Astrocyte (in vitro differentiated cells and primary cell): ENCODE measurements at regions not wholly inside any gene's neighbourhood (a gene's known extent, or its start where the extent isn't known, plus 50 kb on each side); places are given as distances from the start of the nearest gene placed in this dataset.

ENCODE experiments used
- DNase-seq: peaks from one replicate; pipeline ENCODE4 v3.0.0-alpha.2; 2010; ENCODE audit warnings: low read depth
- FAIRE-seq: peaks from 2 replicates; lab custom pipeline; 2011; peaks lifted over from hg19 to GRCh38; lab: Jason Lieb, UNC
- H2AFZ ChIP-seq: 2 replicates; pipeline ENCODE4 v1.6.0; 2012; ENCODE audit warnings: low read depth, low read length, inconsistent platforms
- H3K27ac ChIP-seq: 2 replicates; pipeline ENCODE4 v1.5.1; 2011; ENCODE audit warnings: low read depth, low read length, inconsistent platforms
- H3K27me3 ChIP-seq: 2 replicates; pipeline ENCODE4 v1.6.0; 2011; ENCODE audit warnings: low read length, inconsistent platforms; ENCODE audit not compliant: insufficient read depth
- H3K36me3 ChIP-seq: 2 replicates; pipeline ENCODE4 v1.5.1; 2011; ENCODE audit warnings: low read length, inconsistent platforms; ENCODE audit not compliant: insufficient read depth
- H3K4me1 ChIP-seq: 2 replicates; pipeline ENCODE4 v1.5.1; 2011; ENCODE audit warnings: low read length, inconsistent platforms; ENCODE audit not compliant: insufficient read depth
- H3K4me2 ChIP-seq: 2 replicates; pipeline ENCODE4 v1.6.0; 2012; ENCODE audit warnings: low read length, inconsistent platforms
- H3K4me3 ChIP-seq: 2 replicates; pipeline ENCODE4 v1.5.1; 2011; ENCODE audit warnings: low read depth, mild to moderate bottlenecking, low read length, inconsistent platforms; ENCODE audit not compliant: insufficient read depth
- H3K79me2 ChIP-seq: 2 replicates; pipeline ENCODE4 v1.6.0; 2012; ENCODE audit warnings: mild to moderate bottlenecking, low read length, inconsistent platforms; ENCODE audit not compliant: insufficient read depth
- H3K9ac ChIP-seq: 2 replicates; pipeline ENCODE4 v1.6.0; 2012; ENCODE audit warnings: mild to moderate bottlenecking, low read length, inconsistent platforms
- H3K9me3 ChIP-seq: 2 replicates; pipeline ENCODE4 v1.5.1; 2012; ENCODE audit warnings: low read depth, mild to moderate bottlenecking, low read length, inconsistent platforms; ENCODE audit not compliant: insufficient read depth
- H4K20me1 ChIP-seq: 2 replicates; pipeline ENCODE4 v1.6.0; 2012; ENCODE audit warnings: low read length, inconsistent platforms; ENCODE audit not compliant: insufficient read depth
- H3K27ac Mint-ChIP-seq: one replicate; pipeline ENCODE4 v1.8.0; 2021; ENCODE audit warnings: mild to moderate bottlenecking, mixed read lengths; ENCODE audit not compliant: unreplicated experiment
- H3K27me3 Mint-ChIP-seq: one replicate; pipeline ENCODE4 v1.8.0; 2021; ENCODE audit warnings: low read depth, mixed read lengths; ENCODE audit not compliant: unreplicated experiment
- H3K36me3 Mint-ChIP-seq: one replicate; pipeline ENCODE4 v1.8.0; 2021; ENCODE audit warnings: low read depth, mixed read lengths; ENCODE audit not compliant: unreplicated experiment
- H3K4me1 Mint-ChIP-seq: one replicate; pipeline ENCODE4 v1.8.0; 2021; ENCODE audit warnings: low read depth, mixed read lengths; ENCODE audit not compliant: unreplicated experiment
- H3K4me3 Mint-ChIP-seq: one replicate; pipeline ENCODE4 v1.8.0; 2021; ENCODE audit warnings: mild to moderate bottlenecking, moderate library complexity, mixed read lengths; ENCODE audit not compliant: unreplicated experiment
- H3K9me3 Mint-ChIP-seq: one replicate; pipeline ENCODE4 v1.8.0; 2021; ENCODE audit warnings: mild to moderate bottlenecking, mixed read lengths; ENCODE audit not compliant: unreplicated experiment
- CTCF ChIP-seq: IDR thresholded peaks from 2 replicates; pipeline ENCODE4 v1.5.1; 2011; ENCODE audit warnings: low read depth, mild to moderate bottlenecking, inconsistent platforms, low read length, moderate library complexity; ENCODE audit not compliant: insufficient read depth
- EZH2 ChIP-seq: IDR thresholded peaks from 2 replicates; pipeline ENCODE4 v1.6.1; 2012; ENCODE audit warnings: mild to moderate bottlenecking, low read length, inconsistent platforms; ENCODE audit not compliant: insufficient read depth

- H3K9me3 ChIP-seq = no peaks in the 10 kb centered on the region
- H3K79me2 ChIP-seq = no peaks in the 10 kb centered on the region
- no peak overlapping the region for H2AFZ ChIP-seq
- no peak overlapping the region for H3K27ac Mint-ChIP-seq
- H3K4me3 Mint-ChIP-seq = no peak overlapping the region
- H3K4me3 ChIP-seq = no peak overlapping the region
- H3K4me1 Mint-ChIP-seq = no peaks in the 10 kb centered on the region
- DNase-seq (no peak), FAIRE-seq (no peak)
- H3K4me2 ChIP-seq = no peak overlapping the region
- no peaks in the 10 kb centered on the region for H3K4me1 ChIP-seq
- no peak for TF ChIP-seq CTCF
- TF ChIP-seq EZH2 = no peak
- no peaks in the 10 kb centered on the region for H3K9me3 Mint-ChIP-seq
- no peaks in the 10 kb centered on the region for H4K20me1 ChIP-seq
- no peak overlapping the region for H3K27ac ChIP-seq
- no peaks in the 10 kb centered on the region for H3K27me3 Mint-ChIP-seq
- no peaks in the 10 kb centered on the region for H3K36me3 ChIP-seq
- no peaks in the 10 kb centered on the region for H3K36me3 Mint-ChIP-seq
- H3K27me3 ChIP-seq = no peaks in the 10 kb centered on the region
- no peak overlapping the region for H3K9ac ChIP-seq
Observed at GRCh38 chr6:145557474-145557873, 177.8 kb downstream of the EPM2A start.

- Histone ChIP-seq H3K79me2 (no peaks in the 10 kb centered on the region), H3K27me3 (no peaks in the 10 kb centered on the region), H3K27ac (no peak overlapping the region), H2AFZ (no peak overlapping the region), H3K9me3 (no peaks in the 10 kb centered on the region), H3K4me2 (no peak overlapping the region), H3K36me3 (no peaks in the 10 kb centered on the region), H3K4me3 (no peak overlapping the region), H3K4me1 (no peaks in the 10 kb centered on the region), H4K20me1 (no peaks in the 10 kb centered on the region), H3K9ac (no peak overlapping the region)
- FAIRE-seq (no peak), DNase-seq (no peak)
- Mint-ChIP-seq H3K27me3 (no peaks in the 10 kb centered on the region), H3K9me3 (no peaks in the 10 kb centered on the region), H3K4me3 (no peak overlapping the region), H3K4me1 (peaks cover 4% of the 10 kb centered on the region), H3K36me3 (no peaks in the 10 kb centered on the region), H3K27ac (no peak overlapping the region)
- no peak for TF ChIP-seq EZH2
- no peak for TF ChIP-seq CTCF
Observed at GRCh38 chr6:145559836-145560235, 175.5 kb downstream of the EPM2A start.

GRCh38 chr6:145561095-145562072, 173.9 kb downstream of the EPM2A start:
- Histone ChIP-seq H3K4me1 (no peaks in the 10 kb centered on the region), H3K79me2 (no peaks in the 10 kb centered on the region), H4K20me1 (no peaks in the 10 kb centered on the region), H3K4me2 (no peak overlapping the region), H3K4me3 (no peak overlapping the region), H3K9ac (no peak overlapping the region), H2AFZ (no peak overlapping the region), H3K27me3 (no peaks in the 10 kb centered on the region), H3K9me3 (no peaks in the 10 kb centered on the region), H3K27ac (no peak overlapping the region), H3K36me3 (no peaks in the 10 kb centered on the region)
- H3K4me1 Mint-ChIP-seq = peaks cover 4% of the 10 kb centered on the region
- H3K9me3 Mint-ChIP-seq = no peaks in the 10 kb centered on the region
- no peak overlapping the region for H3K27ac Mint-ChIP-seq
- no peak for FAIRE-seq
- peak; percentile 34 for DNase-seq
- no peak overlapping the region for H3K4me3 Mint-ChIP-seq
- H3K27me3 Mint-ChIP-seq = no peaks in the 10 kb centered on the region
- H3K36me3 Mint-ChIP-seq = no peaks in the 10 kb centered on the region
- TF ChIP-seq CTCF (no peak), EZH2 (no peak)
